Upper lobe of left lung (tissue), 6 donors: ENCODE measurements at regions not wholly inside any gene's neighbourhood (a gene's known extent, or its start where the extent isn't known, plus 50 kb on each side); places are given as distances from the start of the nearest gene placed in this dataset.

ENCODE experiments used
- ATAC-seq, 2 donors: fragments of 200-7000 bp; cut with Tn5 transposase; one replicate each; pipeline ENCODE4 v1.9.1; 2022; ENCODE audit warnings: mild to moderate bottlenecking in 2 of 2, moderate library complexity in 2 of 2; ENCODE audit not compliant: low FRiP score in 2 of 2
- DNase-seq, 2 donors: peaks; one replicate each; pipeline ENCODE4 v3.0.0-alpha.2; 2019 to 2020
- H3K27ac ChIP-seq, 4 donors: fragments of 200-600 bp; sonication (generic); one replicate each; pipeline ENCODE4 v1.5.1; 2016 to 2019
- H3K27me3 ChIP-seq, 4 donors: fragments of 200-600 bp; sonication (generic); one replicate each; pipeline ENCODE4 v1.5.1; 2017 to 2019
- H3K36me3 ChIP-seq, 4 donors: fragments of 200-600 bp; sonication (generic); one replicate each; pipeline ENCODE4 v1.5.1; 2016 to 2019
- H3K4me1 ChIP-seq, 4 donors: fragments of 200-600 bp; sonication (generic); one replicate each; pipeline ENCODE4 v1.5.1; 2018 to 2019
- H3K4me3 ChIP-seq, 4 donors: fragments of 200-600 bp; sonication (generic); one replicate each; pipeline ENCODE4 v1.5.1; 2017 to 2019; ENCODE audit warnings: mild to moderate bottlenecking in 2 of 4, moderate library complexity in 1 of 4
- H3K9me3 ChIP-seq, 4 donors: fragments of 200-600 bp; sonication (generic); one replicate each; pipeline ENCODE4 v1.5.1; 2018 to 2019
- EP300 ChIP-seq, 4 donors: sonication (generic); formaldehyde crosslinking; IDR thresholded peaks; one replicate each; pipeline ENCODE4 v1.5.1; 2017; ENCODE audit warnings: antibody characterized with exemption in 4 of 4, control low read depth in 2 of 4
- POLR2A ChIP-seq, 4 donors: fragments of 450-650 bp; IDR thresholded peaks; one replicate each; pipeline ENCODE4 v1.5.1; 2016 to 2017; ENCODE audit warnings: antibody characterized with exemption in 4 of 4, mild to moderate bottlenecking in 2 of 4
- POLR2AphosphoS5 ChIP-seq, 2 donors: sonication (generic); formaldehyde crosslinking; IDR thresholded peaks; one replicate each; pipeline ENCODE4 v1.5.1; 2017; ENCODE audit warnings: antibody characterized with exemption in 2 of 2
- WGBS, 2 donors: methylation state at CpG; one replicate each; pipeline ENCODE4 v1.1.5; 2017 to 2018; 5-methylcytosine and 5-hydroxymethylcytosine counted together
- TF ChIP-seq, protein P1 (sequence below), 6 experiments: fragments of 450-650 bp in 4 of 6; fragments of 200-600 bp in 2 of 6; sonication (generic) in 2 of 6; IDR thresholded peaks; one replicate each; pipeline ENCODE4 v1.5.1; 2016 to 2019; ENCODE audit warnings: antibody characterized with exemption in 6 of 6
- donor health status: DM: no; HTN: no; CAD: no; lungs with moderate emphysema.
- donor health status: DM: no; HTN: yes; CAD: no; lungs with severe emphysema.

DNA sequence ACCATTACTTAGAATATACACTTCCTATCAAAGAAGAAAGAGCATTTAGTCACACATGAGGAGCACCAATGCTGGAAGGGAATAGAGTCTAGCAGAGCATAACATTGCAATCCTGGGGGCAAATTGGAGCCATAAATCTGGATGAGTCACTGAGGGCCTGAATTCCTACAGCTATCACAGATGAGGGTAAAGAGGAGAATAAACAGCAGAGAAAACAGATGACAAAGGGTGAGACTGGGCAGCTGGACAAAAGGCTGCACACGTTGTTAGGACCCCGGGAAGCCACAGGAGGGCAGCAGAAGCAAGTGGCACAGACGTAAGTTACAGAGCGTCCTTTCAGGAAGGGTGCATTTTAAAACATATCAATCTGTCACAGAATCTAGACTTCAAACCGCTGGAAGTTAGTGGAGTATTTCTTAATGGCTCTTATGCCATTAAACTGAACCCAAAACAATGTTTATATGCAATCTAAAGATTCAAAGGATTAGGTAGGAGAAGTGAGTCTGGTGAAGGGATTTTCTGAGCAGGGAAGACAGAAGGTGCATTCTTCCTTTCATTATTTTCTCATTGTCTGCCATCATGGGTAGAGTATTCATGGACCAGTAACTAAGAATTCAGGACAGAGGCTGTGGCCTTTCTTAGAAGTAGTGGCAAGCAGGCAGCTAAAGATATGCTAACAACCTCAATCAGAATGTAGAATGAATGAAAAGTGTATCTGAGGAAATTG lies 159.8 kb upstream of the DAAM1 start:
- DNase-seq: peak in 1 of 2 donors; percentile 35
- 0 to 2% methylated on average over 5 of the region's 5 CpGs for WGBS, 2 donors

DNA sequence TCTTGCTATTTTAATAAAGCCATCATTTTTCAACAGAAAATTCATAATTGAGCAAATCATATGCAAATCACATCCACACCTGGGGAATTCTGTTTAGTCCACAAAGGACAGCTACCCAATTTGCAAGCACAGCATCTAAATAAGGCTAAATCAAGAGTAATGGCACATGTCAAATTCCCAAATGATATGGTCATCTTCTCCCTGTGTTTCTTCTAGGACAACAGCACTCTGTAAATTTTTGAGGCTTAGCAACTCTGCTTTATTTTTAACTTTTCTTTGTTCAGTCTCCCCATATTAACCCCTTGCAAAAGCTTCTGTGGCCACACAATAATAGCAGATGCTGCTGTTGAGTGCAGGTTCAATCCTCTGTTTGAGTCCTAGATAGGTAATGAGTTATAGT lies 155.6 kb upstream of the DAAM1 start:
- H3K27ac ChIP-seq: no peak overlapping the region
- no peak for TF ChIP-seq EP300 (IDR thresholded peaks at IDR 0.05)
- no peak for TF ChIP-seq POLR2A (IDR thresholded peaks at IDR 0.05)
- TF ChIP-seq, protein P1, sequence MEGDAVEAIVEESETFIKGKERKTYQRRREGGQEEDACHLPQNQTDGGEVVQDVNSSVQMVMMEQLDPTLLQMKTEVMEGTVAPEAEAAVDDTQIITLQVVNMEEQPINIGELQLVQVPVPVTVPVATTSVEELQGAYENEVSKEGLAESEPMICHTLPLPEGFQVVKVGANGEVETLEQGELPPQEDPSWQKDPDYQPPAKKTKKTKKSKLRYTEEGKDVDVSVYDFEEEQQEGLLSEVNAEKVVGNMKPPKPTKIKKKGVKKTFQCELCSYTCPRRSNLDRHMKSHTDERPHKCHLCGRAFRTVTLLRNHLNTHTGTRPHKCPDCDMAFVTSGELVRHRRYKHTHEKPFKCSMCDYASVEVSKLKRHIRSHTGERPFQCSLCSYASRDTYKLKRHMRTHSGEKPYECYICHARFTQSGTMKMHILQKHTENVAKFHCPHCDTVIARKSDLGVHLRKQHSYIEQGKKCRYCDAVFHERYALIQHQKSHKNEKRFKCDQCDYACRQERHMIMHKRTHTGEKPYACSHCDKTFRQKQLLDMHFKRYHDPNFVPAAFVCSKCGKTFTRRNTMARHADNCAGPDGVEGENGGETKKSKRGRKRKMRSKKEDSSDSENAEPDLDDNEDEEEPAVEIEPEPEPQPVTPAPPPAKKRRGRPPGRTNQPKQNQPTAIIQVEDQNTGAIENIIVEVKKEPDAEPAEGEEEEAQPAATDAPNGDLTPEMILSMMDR (IDR thresholded peaks at IDR 0.05): no peak
- no peak for TF ChIP-seq POLR2AphosphoS5 (IDR thresholded peaks at IDR 0.05)
- no peaks in the 10 kb centered on the region for H3K4me1 ChIP-seq
- no peaks in the 10 kb centered on the region for H3K27me3 ChIP-seq
- H3K36me3 ChIP-seq: no peaks in the 10 kb centered on the region
- H3K4me3 ChIP-seq: no peak overlapping the region
- ATAC-seq (no peak), DNase-seq (no peak)
- H3K9me3 ChIP-seq: no peaks in the 10 kb centered on the region

More for the DNA sequence above, 159.8 kb upstream of the DAAM1 start:
- H3K27me3 ChIP-seq: no peaks in the 10 kb centered on the region
- no peak overlapping the region for H3K27ac ChIP-seq
- H3K9me3 ChIP-seq: no peaks in the 10 kb centered on the region
- H3K4me3 ChIP-seq: no peak overlapping the region
- no peaks in the 10 kb centered on the region for H3K4me1 ChIP-seq
- peak; percentile 73 to 81 for ATAC-seq
- H3K36me3 ChIP-seq: no peaks in the 10 kb centered on the region
- TF ChIP-seq EP300 (IDR thresholded peaks at IDR 0.05) (no peak), POLR2AphosphoS5 (IDR thresholded peaks at IDR 0.05) (no peak), POLR2A (IDR thresholded peaks at IDR 0.05) (no peak)
- TF ChIP-seq, protein P1 (IDR thresholded peaks at IDR 0.05): peak; percentile 37 to 69 (median 61)

DNA sequence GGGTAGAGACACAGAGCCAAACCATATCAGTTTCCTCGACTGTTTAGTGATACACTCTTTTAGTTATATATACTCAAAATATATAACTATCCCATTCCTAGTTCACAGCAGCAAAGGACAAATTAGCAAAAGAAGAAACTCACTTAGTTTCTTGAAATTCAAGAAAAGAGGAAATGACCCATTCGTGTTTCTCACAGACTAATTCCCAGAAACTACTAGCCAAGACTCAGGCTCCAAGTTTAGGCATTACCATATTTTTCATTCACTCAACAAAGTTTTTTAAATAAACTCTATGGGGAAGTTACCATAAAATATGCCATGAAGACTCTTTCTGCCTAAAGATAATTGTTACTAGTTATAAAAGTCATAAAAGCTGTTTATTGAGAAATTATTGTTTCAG lies 152.3 kb upstream of the DAAM1 start:
- Histone ChIP-seq H3K9me3 (no peaks in the 10 kb centered on the region), H3K27me3 (no peaks in the 10 kb centered on the region), H3K4me3 (no peak overlapping the region), H3K4me1 (no peaks in the 10 kb centered on the region), H3K27ac (no peak overlapping the region), H3K36me3 (no peaks in the 10 kb centered on the region)
- DNase-seq (no peak), ATAC-seq (no peak)
- TF ChIP-seq, protein P1 (IDR thresholded peaks at IDR 0.05): no peak
- TF ChIP-seq POLR2A (IDR thresholded peaks at IDR 0.05): no peak
- TF ChIP-seq POLR2AphosphoS5 (IDR thresholded peaks at IDR 0.05): no peak
- TF ChIP-seq EP300 (IDR thresholded peaks at IDR 0.05): no peak
- WGBS, 2 donors: 77 to 79% methylated on average over 2 of the region's 2 CpGs

DNA sequence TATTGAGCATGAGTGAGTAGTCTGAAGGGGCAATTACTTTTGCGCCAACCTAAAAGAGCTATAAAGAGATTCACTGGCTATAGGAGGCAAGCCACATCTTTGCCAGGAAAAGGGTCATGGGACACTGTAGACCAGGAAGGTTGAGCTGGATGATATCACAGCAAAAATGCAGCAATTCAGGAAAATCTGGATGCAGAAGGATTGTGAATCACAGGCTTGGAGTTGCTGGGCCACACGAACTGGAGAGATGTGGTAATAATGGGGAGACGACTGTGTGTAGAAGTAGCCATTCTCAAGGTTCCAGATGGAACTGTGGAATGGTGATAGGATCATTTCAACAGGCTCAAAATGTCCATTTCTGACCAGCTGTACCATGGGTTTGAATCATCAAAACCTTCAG lies 151.4 kb upstream of the DAAM1 start:
- H3K27ac ChIP-seq: no peak overlapping the region
- no peak for DNase-seq
- no peak overlapping the region for H3K4me3 ChIP-seq
- no peak for ATAC-seq
- H3K9me3 ChIP-seq: no peaks in the 10 kb centered on the region
- 79 to 82% methylated on average over 3 of the region's 3 CpGs for WGBS, 2 donors
- H3K36me3 ChIP-seq: no peaks in the 10 kb centered on the region
- no peaks in the 10 kb centered on the region for H3K4me1 ChIP-seq
- TF ChIP-seq POLR2AphosphoS5 (IDR thresholded peaks at IDR 0.05): no peak
- TF ChIP-seq EP300 (IDR thresholded peaks at IDR 0.05): no peak
- TF ChIP-seq POLR2A (IDR thresholded peaks at IDR 0.05): no peak
- TF ChIP-seq, protein P1 (IDR thresholded peaks at IDR 0.05): no peak
- H3K27me3 ChIP-seq: no peaks in the 10 kb centered on the region

DNA sequence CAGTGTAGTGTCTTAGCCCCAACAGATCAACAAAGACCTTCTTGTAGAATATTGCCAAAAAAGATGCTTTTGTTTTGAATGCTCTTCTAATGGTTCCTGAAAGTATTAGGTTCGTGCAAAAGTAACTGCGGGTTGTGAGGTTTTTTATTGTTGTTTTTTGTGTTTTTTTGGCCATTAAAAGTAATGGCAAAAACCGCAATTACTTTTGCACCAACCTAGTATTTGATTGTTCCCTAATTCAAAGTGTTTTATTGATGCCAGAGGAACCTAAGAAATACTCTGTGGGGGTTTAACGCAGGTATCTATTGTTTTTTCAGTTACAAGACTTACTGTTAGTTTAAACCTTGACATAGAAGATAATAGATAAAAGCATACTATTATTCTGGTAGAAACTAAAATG lies 150.8 kb upstream of the DAAM1 start:
- H3K4me1 ChIP-seq: no peaks in the 10 kb centered on the region
- no peaks in the 10 kb centered on the region for H3K9me3 ChIP-seq
- no peak for TF ChIP-seq POLR2AphosphoS5 (IDR thresholded peaks at IDR 0.05)
- TF ChIP-seq POLR2A (IDR thresholded peaks at IDR 0.05): no peak
- TF ChIP-seq, protein P1 (IDR thresholded peaks at IDR 0.05): no peak
- TF ChIP-seq EP300 (IDR thresholded peaks at IDR 0.05): no peak
- no peak overlapping the region for H3K4me3 ChIP-seq
- WGBS, 2 donors: 88 to 95% methylated on average over 4 of the region's 4 CpGs
- no peak overlapping the region for H3K27ac ChIP-seq
- no peaks in the 10 kb centered on the region for H3K36me3 ChIP-seq
- no peak for DNase-seq
- ATAC-seq: no peak
- no peaks in the 10 kb centered on the region for H3K27me3 ChIP-seq
